Epithelial cell of proximal tubule (primary cell): ENCODE measurements at regions not wholly inside any gene's neighbourhood (a gene's known extent, or its start where the extent isn't known, plus 50 kb on each side); places are given as distances from the start of the nearest gene placed in this dataset.

Experiments used
- DNase-seq: peaks from one replicate; pipeline ENCODE4 v3.0.0-alpha.2; 2011; ENCODE audit warnings: low read depth
- H3K4me3 ChIP-seq: 2 replicates; pipeline ENCODE4 v1.5.1; 2011; ENCODE audit warnings: low read depth, mild to moderate bottlenecking, low read length
- TF ChIP-seq, protein P1 (sequence below): conservative IDR thresholded peaks from 2 replicates; pipeline ENCODE4 v1.5.1; 2012; ENCODE audit warnings: low read depth, mild to moderate bottlenecking, low read length

DNA sequence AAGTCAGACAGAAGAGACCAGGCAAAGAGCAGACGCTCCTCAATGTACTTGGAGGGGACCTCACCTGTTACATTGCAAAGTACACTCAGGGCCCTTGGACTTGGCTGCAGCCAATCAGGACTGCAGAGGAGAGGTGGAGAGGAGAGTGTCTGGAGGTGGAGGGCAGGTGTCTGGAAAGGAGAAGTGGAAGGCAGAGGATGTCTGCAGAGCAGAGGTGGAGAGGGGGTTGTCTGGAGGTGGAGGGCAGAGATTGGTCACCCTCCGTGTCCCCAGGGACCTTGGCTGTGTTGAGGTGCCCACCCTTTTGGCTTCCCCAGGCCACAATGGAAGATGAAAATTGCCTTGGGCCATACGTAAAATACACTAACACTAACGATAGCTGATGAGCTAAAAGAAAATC, 241.3 kb upstream of the IRX2 start:
- TF ChIP-seq, protein P1, sequence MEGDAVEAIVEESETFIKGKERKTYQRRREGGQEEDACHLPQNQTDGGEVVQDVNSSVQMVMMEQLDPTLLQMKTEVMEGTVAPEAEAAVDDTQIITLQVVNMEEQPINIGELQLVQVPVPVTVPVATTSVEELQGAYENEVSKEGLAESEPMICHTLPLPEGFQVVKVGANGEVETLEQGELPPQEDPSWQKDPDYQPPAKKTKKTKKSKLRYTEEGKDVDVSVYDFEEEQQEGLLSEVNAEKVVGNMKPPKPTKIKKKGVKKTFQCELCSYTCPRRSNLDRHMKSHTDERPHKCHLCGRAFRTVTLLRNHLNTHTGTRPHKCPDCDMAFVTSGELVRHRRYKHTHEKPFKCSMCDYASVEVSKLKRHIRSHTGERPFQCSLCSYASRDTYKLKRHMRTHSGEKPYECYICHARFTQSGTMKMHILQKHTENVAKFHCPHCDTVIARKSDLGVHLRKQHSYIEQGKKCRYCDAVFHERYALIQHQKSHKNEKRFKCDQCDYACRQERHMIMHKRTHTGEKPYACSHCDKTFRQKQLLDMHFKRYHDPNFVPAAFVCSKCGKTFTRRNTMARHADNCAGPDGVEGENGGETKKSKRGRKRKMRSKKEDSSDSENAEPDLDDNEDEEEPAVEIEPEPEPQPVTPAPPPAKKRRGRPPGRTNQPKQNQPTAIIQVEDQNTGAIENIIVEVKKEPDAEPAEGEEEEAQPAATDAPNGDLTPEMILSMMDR: no peak
- no peak overlapping the region for H3K4me3 ChIP-seq
- no peak for DNase-seq

DNA sequence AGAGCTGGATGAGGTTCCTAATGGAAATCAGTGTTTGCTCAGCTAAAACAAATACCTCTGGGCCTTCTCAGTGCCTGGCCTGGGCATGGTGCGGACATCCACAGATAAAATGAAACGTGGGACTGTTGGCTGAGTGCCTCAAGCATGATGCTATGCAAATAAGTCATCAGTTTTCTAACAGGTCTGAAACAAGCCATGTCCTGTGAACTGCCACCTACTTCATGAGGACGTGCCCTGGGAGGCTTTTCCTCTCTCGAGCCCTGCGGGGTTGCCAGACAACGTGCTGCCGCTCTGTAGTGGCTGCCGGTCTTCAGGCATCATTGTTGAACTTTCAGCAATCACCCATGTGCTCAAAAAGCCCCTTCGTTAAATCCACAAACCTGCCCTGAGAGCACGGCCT, 240.4 kb upstream of the IRX2 start:
- DNase-seq: no peak
- no peak overlapping the region for H3K4me3 ChIP-seq
- TF ChIP-seq, protein P1: no peak

DNA sequence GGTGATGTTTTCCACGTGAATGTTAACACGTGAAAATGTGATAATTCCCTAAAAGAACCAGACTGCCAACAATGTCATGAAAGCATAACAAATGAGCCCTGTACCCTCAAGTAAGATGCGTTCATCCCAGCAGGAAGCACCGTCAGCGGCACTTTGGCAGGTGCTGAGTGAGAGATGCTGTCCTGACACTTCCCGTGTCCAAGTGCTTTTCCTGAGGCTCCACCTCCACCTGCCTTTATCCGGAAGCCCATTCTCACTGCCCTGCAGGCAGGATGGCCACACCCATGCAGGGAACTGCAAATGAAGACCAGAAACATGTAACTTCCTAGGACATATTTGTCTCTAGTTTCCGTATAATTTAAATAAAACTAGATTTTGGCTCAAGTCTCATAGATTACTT, 238.0 kb upstream of the IRX2 start:
- TF ChIP-seq, protein P1: no peak
- no peak for DNase-seq
- H3K4me3 ChIP-seq: no peak overlapping the region

DNA sequence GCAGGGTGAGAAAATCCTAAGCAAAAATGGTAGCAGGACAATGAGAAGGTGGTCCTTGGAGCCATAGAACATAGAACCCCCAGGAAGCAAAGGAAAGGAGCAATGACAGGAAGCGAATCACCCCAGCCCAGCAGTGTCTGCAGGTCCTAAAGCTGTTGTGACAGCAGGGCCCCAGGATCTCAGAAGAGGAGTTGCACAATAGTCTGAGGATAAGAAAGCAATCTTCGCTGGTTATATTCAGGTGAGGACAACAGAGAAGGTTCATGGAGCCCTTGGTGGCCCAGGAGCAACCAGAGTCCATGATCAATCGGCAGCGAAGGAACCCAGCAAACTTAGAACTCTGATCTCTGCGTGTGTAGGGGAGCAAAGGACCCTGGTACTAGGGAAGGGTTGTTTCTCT, 234.8 kb upstream of the IRX2 start:
- TF ChIP-seq, protein P1: no peak
- no peak overlapping the region for H3K4me3 ChIP-seq
- DNase-seq: no peak

DNA sequence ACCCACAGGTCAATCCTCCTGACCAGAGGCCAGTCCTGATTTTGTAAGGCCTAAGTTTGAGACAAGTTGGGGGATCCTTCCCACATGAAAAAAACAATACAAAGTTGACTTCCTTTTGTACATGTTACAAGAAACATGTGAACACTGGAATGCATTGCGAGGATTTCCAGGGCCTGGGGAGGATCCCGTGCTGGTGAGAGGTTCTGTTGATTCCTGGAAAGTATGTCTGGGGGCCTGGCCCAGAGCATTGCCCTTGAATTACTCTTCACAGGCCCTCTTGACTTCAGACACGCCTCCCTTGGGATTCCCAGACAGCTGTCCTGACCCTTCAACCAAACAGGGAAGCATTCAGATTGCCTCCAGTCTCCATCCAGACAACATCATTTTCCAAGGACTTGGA, 234.2 kb upstream of the IRX2 start:
- TF ChIP-seq, protein P1: no peak
- no peak overlapping the region for H3K4me3 ChIP-seq
- no peak for DNase-seq

DNA sequence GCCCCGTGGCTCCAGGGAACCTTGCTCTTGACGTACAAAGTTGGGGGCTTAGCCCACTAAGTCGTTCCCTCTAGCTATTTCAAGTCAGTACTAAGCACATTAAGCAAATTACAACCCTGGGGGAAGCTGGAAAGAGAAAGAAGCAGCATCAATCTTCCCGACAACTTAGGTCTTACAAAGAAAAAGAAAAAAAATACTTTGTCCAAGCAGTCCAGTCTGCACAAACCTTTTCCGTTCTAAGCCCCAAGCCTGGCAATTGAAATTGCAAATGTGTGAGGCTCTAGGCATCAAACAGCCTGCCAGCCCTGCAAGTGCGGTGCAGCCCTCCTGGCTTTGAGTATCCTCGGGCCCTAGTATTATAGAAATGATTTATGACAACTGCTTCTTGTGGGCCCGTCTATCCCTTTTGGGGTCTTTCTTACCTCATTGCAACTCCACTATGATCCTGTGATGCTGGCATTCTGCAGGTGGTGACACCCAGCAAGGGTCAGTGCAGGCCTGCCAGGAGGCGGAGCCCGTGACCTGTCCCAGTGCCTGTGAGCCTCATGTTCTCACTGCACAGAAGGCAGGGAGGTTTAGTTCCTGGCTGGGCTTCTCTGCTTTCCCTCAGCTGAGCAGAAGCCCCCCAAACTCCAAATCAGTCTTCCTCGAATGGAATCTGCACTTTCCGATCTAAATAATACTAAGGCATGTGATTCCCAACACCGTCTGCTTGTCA, 232.3 kb upstream of the IRX2 start:
- TF ChIP-seq, protein P1: no peak
- no peak overlapping the region for H3K4me3 ChIP-seq
- DNase-seq: no peak

GRCh38 chr5:2981652-2982051, 230.2 kb upstream of the IRX2 start:
- TF ChIP-seq, protein P1: no peak
- H3K4me3 ChIP-seq: no peak overlapping the region
- DNase-seq: no peak
